Stimulated activated CD4-positive, alpha-beta T cell treated with anti-CD3 and anti-CD28 coated beads, Interleukin-12 subunit alpha, Interleukin-12 subunit beta, amount 100 ng/mL, for 24 hours (primary cell): ENCODE measurements at regions not wholly inside any gene's neighbourhood (a gene's known extent, or its start where the extent isn't known, plus 50 kb on each side); places are given as distances from the start of the nearest gene placed in this dataset.

Source experiments
- DNase-seq, 2 experiments: peaks; one replicate each; pipeline ENCODE4 v3.0.0-alpha.2; 2020; ENCODE audit warnings: low read depth in 2 of 2

DNA sequence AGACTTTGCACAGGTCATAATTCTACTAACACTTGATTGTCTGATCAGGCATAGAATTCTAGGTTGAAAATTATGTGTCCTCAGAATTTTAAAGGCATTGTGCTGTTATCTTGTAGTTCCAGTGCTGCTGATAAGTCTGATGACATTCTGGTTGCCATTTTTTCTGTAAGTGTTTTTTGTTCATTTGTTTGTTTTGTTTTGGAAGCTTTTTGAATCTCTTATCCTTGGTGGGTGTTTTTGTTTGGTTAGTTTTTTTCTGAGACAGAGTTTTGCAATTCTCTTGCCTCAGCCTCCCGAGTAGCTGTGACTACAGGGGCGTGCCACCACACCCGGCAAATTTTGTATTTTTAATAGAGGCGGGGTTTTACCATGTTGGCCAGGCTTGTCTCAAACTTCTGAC is 178.9 kb downstream of the CCDC71L start:
- DNase-seq: no peak

DNA sequence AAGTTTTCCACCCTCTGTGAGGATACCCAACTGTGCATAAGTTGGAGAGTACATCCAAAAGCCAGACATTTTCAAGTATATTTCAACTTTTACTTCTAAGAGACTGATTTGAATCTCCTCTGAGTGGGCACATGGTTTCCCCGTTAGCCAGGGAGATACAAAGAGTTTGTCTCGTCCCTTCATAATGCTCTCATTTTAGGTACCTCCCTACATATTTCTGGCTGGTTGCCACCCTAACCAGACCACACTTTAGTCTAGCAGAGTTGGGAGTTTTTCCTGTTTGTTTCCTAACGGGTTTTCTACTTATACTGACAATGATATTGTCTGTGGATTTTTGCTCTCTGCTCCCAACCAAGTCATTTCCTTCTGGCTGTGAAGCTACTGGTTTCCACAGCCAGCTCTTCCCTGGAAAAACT is 180.3 kb downstream of the CCDC71L start:
- no peak for DNase-seq

DNA sequence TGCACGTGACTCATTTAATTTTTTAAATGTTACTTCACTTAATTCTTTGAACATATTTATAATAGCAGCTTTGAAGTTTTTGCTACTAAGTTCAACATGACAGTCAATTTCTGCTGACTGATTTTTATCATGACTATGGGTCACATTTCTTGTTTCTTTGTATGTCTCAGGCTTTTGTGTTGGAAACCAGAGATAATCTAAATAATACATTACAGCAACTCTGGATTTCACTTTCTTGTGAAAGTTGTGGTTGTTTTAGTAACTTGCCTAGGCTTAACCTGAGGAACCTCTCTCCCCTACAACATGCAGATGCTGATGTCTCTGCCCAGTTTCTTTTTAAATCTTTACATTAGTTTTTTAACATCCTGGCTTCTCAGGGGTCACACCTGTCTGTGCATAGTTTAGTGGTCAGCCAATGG is 180.8 kb downstream of the CCDC71L start:
- no peak for DNase-seq

GRCh38 chr7:106476751-106477150 is 184.2 kb downstream of the CCDC71L start:
- DNase-seq: no peak

- DNase-seq: no peak
These were observed 188.0 kb upstream of the NAMPT start for GRCh38 chr7:106472741-106473140.

- no peak for DNase-seq
These were observed 187.1 kb upstream of the NAMPT start for GRCh38 chr7:106471686-106472440.

DNA sequence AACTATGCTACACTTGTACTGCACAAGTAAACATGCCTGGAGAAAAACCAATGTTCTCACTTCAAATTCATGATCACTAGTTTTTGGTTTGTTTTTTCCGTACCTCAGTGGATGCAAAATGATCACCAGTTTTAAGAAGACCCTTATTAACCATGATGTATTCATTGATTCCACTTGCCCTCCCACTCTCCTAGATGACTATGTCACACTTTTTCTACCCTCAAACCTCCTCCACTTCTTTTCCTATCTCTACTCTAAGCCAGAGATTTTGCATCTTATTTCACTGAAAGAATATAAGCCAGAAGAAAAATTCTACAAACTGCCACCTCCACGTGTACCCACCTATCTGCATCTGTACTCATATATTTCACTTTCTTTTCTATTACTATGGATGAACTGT is 186.2 kb upstream of the NAMPT start:
- no peak for DNase-seq

- DNase-seq: no peak
These were observed 182.1 kb upstream of the NAMPT start for GRCh38 chr7:106466867-106467266.

- DNase-seq: no peak
These were observed 181.1 kb upstream of the NAMPT start for GRCh38 chr7:106465704-106466468.

GRCh38 chr7:106464651-106465050 is 179.9 kb upstream of the NAMPT start:
- no peak for DNase-seq

GRCh38 chr7:106463851-106464611 is 179.2 kb upstream of the NAMPT start:
- no peak for DNase-seq

GRCh38 chr7:106462914-106463482 is 178.2 kb upstream of the NAMPT start:
- DNase-seq: no peak

DNA sequence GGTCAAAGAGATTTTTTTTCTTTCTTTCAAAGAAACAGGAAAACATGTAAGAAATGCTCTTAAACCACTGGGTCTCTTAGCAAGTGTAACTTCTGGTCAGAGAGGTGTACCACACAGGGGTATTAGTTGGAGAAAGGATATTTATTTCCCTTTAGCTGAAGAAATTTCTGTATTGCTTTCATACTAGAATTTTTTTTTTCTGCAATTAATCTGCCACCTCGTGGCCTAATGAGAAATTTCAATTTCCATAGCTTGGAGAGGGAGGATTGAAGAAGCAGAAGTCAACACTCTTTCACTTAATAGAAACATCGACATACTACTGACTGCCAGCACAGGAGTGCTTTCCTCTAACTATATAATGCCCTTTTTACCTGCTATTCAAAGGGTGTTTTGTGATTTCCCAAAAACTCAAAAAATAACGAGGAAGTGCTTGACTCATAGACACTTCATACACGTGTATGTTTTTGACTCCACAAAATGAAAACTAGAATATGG is 177.6 kb upstream of the NAMPT start:
- DNase-seq: no peak

DNA sequence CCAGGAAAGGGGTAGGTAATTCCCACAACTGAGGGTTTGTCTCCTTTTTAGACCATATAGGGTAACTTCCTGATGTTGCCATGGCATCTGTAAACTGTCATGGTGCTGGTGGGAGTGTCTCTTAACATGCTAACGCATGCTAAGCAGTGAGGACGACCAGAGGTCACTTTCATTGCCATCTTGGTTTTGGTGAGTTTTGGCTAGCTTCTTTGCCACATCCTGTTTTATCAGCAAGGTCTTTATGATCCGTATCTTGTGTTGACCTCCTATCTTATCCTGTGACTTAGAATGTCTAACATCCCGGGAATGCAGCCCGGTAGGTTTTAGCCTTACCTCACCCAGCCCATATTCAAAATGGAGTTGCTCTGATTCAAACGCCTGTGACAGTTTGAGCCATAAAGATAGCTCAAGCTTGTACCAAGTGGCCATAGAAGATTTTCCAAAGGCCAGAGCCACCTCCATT is 176.0 kb upstream of the NAMPT start:
- no peak for DNase-seq

- DNase-seq: no peak
These were observed 174.8 kb upstream of the NAMPT start for GRCh38 chr7:106459397-106460072.

DNA sequence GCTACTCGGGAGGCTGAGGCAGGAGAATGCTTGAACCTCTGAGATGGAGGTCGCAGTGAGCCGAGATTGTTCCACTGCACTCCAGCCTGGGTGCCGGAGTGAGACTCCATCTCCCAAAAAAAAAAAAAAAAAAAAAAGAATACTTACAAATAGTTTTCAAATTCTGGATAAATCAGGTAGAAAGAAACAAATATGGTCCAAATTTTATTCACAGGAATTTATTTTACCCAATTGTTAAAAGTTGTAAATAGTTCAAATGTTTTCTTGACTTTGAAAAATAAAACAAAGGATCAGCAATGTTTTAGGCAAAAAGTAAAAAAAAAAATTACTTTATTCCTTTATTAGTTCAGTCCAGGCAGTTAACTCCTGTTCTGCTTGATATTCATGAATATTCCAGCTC is 172.9 kb upstream of the NAMPT start:
- DNase-seq: no peak

DNA sequence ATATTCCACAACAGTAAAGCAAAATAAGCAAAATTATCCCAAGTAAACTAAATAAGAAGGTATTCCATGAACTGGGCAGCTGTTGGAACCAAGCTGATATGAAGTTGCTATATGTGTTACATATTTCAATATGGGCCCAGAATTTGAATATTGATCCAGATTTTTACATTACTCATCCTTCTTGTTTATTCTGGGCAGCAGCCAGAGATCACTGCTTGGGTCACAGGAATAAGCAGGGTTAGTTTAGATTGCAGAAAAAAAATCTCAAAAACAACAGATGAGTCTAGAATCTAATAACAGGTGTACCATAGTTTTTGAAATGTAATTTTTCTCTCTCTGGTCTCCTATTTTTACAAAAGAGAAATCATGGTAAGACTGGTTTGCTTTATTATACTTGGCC is 171.5 kb upstream of the NAMPT start:
- DNase-seq: no peak

DNA sequence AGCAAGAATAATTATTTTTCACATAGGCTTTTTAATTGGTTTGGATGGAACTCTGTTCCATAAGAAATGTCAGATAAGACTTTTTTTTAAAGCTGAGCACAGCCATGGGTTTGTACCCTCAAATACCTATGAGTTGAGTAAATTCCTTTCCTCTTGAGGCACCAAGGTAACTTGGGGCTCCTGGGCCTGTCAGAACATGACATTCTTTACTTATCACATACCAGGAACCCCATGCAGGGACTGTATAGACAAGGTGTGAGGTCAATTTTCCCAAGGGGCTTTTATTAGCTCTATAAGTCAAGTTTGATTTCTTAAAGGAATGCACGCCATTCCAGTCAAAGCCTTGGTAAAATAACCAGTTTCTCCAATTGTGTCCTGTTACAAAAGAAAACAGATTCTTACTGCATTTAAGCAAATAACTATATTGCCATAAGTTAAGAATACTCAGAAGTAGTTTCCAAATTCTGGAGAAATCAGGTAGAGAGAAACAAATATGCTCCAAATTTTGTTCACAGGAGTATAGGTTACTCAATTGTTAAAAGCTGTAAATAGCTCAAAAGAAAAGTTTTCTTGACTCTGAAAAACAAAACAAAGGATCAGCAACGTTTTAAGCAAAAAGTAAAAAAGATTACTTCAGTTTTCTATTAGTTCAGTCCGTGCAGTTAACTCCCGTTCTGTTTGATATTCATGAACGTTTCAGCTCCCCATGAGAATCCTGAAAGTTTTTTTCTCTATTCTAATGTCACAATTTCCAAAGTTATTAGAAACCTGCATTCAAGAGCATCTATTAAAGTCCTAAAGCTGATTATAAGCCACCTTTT is 167.5 kb upstream of the NAMPT start:
- DNase-seq: no peak

DNA sequence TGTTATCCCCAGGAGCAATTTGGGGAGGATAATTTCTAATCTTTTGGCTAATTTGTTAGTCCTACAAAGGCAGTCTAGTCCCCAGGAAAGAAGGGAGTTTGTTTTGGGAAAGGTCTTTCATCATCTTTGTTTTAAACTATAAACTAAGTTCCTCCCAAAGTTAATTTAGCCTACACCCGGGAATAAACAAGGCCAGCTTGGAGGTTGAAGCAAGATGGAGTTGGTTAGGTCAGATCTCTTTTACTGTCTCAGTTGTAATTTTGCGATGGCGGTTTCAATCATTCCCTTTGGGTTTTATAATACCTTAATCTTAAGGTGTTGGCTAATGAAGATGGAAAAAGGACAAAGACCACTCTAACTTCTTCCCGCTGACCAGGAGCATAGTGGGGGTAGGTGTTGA is 166.4 kb upstream of the NAMPT start:
- DNase-seq: no peak

DNA sequence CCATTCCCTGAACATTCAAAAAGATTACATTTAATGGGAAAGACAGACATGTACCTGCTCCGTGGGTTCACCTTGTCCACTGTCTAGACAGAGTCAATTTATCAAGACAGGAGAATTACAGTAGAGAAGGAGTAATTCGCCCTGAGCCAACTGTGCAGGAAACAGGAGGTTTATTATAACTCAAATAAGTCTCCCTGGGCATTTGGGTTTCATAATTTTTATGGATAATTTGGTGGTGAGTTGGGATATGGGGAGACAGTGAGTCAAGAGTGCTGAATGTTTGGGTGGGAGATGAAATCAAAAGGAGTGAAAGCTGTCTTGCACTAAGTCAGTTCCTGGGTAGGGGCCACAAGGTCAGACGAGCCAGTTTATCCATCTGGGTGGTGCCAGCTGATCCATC is 165.9 kb upstream of the NAMPT start:
- no peak for DNase-seq
